ENCODE measurements at regions not wholly inside any gene's neighbourhood (a gene's known extent, or its start where the extent isn't known, plus 50 kb on each side); places are given as distances from the start of the nearest gene placed in this dataset.
A peak's percentile ranks its signal among the peaks of the same experiment; 100 is the strongest.

GRCh38 chr13:70255406-70255991, 147.2 kb upstream of the KLHL1 start:
- no peak for TF ChIP-seq CTCF (IDR thresholded peaks at IDR 0.05)
- Histone ChIP-seq H3K36me3 (no peaks in the 10 kb centered on the region), H3K9me3 (no peaks in the 10 kb centered on the region), H3K4me1 (no peaks in the 10 kb centered on the region), H3K27me3 (no peaks in the 10 kb centered on the region), H3K27ac (no peak overlapping the region), H3K4me3 (no peak overlapping the region)
- intact Hi-C loops (cut with DNase I), result no loop called here
- DNase-seq (no peak), ATAC-seq (peak; percentile 23)

GRCh38 chr13:70253834-70254233, 145.6 kb upstream of the KLHL1 start:
- DNase-seq, result no peak
- no peak for TF ChIP-seq CTCF (IDR thresholded peaks at IDR 0.05)

DNA sequence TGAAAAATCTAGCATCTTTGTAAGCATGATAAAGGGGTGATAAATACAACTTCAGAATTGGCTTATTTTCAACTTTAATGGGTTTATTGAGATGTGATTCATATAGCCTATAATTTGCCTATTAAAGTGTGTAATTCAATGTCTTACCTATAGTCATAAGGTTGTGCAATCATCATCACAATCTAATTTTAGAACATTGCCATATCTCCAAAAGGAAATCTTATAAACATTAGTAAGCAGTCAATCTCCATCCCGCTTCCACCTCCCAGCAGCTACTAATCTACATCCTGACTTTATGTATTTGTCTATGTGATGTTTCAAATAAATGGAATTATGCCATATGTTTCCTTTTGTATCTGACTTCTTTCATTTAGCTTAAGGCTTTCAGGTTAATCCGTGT, 145.2 kb upstream of the KLHL1 start:
- Histone ChIP-seq H3K27ac (no peak overlapping the region), H3K4me3 (no peak overlapping the region), H3K9me3 (no peaks in the 10 kb centered on the region), H3K27me3 (no peaks in the 10 kb centered on the region), H3K4me1 (no peaks in the 10 kb centered on the region), H3K36me3 (no peaks in the 10 kb centered on the region)
- DNase-seq, result no peak
- intact Hi-C loops (cut with DNase I), result no loop called here
- no peak for ATAC-seq
- no peak for TF ChIP-seq CTCF (IDR thresholded peaks at IDR 0.05)

More at GRCh38 chr13:70253834-70254233, 145.6 kb upstream of the KLHL1 start:
- ATAC-seq, result no peak
- H3K4me1 ChIP-seq, result no peaks in the 10 kb centered on the region
- intact Hi-C loops (cut with DNase I), result no loop called here
- H3K27me3 ChIP-seq, result no peaks in the 10 kb centered on the region
- no peak overlapping the region for H3K27ac ChIP-seq
- no peak overlapping the region for H3K4me3 ChIP-seq
- H3K9me3 ChIP-seq, result no peaks in the 10 kb centered on the region
- H3K36me3 ChIP-seq, result no peaks in the 10 kb centered on the region

- DNase-seq (no peak), ATAC-seq (no peak)
- Histone ChIP-seq H3K27me3 (no peaks in the 10 kb centered on the region), H3K27ac (no peak overlapping the region), H3K4me1 (no peaks in the 10 kb centered on the region), H3K9me3 (no peaks in the 10 kb centered on the region), H3K4me3 (no peak overlapping the region), H3K36me3 (no peaks in the 10 kb centered on the region)
- intact Hi-C loops (cut with DNase I), result no loop called here
- TF ChIP-seq CTCF (IDR thresholded peaks at IDR 0.05), result no peak
Observed at GRCh38 chr13:70249332-70250064, 141.2 kb upstream of the KLHL1 start.

GRCh38 chr13:70237131-70237530, 128.9 kb upstream of the KLHL1 start:
- Histone ChIP-seq H3K36me3 (no peaks in the 10 kb centered on the region), H3K4me1 (no peaks in the 10 kb centered on the region), H3K27ac (no peak overlapping the region), H3K4me3 (no peak overlapping the region), H3K27me3 (no peaks in the 10 kb centered on the region), H3K9me3 (peaks cover 6% of the 10 kb centered on the region)
- no peak for TF ChIP-seq CTCF (IDR thresholded peaks at IDR 0.05)
- intact Hi-C loops (cut with DNase I), result no loop called here
- no peak for ATAC-seq
- DNase-seq, result no peak

Measured in upper lobe of right lung (tissue), 1 donor.